ENCODE measurements at regions not wholly inside any gene's neighbourhood (a gene's known extent, or its start where the extent isn't known, plus 50 kb on each side); places are given as distances from the start of the nearest gene placed in this dataset.

DNA sequence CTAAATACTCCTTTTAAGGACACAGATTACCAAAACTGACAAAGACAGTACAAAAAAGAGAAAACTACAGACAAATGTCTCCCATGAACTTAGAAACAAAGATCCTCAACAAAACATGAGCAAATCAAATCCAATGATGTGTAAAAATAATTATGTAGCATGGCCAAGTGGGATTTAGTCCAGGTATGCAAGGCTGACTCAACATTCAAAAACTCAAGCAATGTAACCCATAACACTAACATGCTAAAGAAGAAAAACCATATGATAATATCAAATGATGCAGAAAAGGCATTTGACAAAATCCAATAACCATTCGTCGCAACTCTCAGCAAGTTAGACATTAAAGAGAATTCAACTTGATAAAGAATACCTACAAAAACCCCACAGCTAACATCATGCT, 239.0 kb upstream of the KLHL29 start:
- TF ChIP-seq, protein P1, sequence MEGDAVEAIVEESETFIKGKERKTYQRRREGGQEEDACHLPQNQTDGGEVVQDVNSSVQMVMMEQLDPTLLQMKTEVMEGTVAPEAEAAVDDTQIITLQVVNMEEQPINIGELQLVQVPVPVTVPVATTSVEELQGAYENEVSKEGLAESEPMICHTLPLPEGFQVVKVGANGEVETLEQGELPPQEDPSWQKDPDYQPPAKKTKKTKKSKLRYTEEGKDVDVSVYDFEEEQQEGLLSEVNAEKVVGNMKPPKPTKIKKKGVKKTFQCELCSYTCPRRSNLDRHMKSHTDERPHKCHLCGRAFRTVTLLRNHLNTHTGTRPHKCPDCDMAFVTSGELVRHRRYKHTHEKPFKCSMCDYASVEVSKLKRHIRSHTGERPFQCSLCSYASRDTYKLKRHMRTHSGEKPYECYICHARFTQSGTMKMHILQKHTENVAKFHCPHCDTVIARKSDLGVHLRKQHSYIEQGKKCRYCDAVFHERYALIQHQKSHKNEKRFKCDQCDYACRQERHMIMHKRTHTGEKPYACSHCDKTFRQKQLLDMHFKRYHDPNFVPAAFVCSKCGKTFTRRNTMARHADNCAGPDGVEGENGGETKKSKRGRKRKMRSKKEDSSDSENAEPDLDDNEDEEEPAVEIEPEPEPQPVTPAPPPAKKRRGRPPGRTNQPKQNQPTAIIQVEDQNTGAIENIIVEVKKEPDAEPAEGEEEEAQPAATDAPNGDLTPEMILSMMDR (IDR thresholded peaks at IDR 0.05; ENCODE audit: low read depth, low read length), result no peak
- DNase-seq, result no peak
- Histone ChIP-seq H3K4me1 (no peaks in the 10 kb centered on the region), H3K9me3 (no peaks in the 10 kb centered on the region), H3K27me3 (no peaks in the 10 kb centered on the region), H3K36me3 (no peaks in the 10 kb centered on the region), H3K4me3 (ENCODE audit: low read depth, low read length) (no peak overlapping the region)

DNA sequence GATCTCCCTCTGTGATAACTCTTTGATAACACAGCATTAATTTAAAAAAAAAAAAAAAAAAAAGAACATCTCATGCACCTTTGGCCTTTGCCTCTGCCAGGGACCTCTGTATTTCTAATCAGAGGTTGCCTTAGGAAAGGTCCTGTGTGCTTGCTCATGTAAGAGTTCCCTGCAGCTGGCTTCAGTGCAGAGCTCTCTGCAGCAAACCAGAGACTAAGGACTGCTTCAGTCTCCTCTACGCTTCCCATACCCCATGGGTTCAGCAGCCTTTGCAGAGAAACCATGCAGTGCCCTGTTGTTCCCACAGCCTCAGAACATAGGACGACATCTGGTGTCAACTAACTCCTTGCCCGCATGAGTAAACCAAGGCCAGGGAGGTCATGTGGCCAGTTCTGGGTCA, 236.6 kb upstream of the KLHL29 start:
- no peak for DNase-seq
- TF ChIP-seq, protein P1 (IDR thresholded peaks at IDR 0.05; ENCODE audit: low read depth, low read length), result no peak
- no peaks in the 10 kb centered on the region for H3K4me1 ChIP-seq
- no peaks in the 10 kb centered on the region for H3K9me3 ChIP-seq
- H3K27me3 ChIP-seq, result no peaks in the 10 kb centered on the region
- no peaks in the 10 kb centered on the region for H3K36me3 ChIP-seq
- H3K4me3 ChIP-seq (ENCODE audit: low read depth, low read length), result no peak overlapping the region

DNA sequence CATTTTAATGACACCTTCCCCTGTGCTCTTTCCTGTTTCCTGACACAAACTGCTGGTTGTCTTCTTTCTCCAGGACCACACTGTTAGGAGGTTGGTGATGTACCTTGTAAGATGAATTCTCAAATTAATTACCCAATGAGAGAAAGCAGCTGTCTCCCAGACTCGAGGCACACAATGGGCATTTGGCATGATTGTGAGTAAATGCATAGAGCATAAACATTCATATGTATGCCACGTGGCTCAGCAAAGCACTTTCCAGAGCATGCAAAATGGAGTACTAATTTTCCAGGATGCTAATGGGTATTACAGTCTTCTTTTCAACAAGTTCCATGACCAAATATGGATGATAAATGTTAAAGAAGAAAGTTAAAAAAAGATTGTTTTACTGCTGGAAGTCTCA, 235.2 kb upstream of the KLHL29 start:
- TF ChIP-seq, protein P1 (IDR thresholded peaks at IDR 0.05; ENCODE audit: low read depth, low read length), result no peak
- Histone ChIP-seq H3K36me3 (no peaks in the 10 kb centered on the region), H3K4me3 (ENCODE audit: low read depth, low read length) (no peak overlapping the region), H3K4me1 (no peaks in the 10 kb centered on the region), H3K27me3 (no peaks in the 10 kb centered on the region), H3K9me3 (no peaks in the 10 kb centered on the region)
- no peak for DNase-seq

DNA sequence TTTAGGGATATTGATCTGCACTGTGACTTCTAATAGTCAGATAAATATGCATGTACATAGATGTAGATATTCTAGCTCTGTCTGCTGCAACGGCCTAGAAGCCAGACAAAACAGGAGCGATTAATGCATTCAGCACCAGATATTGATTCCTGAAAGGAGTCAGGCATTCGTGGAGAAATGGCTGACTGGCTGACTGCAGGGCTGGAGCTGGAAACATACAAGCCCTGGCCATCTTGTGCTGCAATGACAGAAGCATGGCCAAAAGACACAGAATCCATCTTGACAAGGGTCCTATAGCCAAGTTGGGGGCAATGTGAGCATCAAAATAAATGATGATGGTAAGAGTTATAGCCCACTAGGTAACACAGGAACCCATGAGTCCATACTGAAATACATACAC, 231.5 kb upstream of the KLHL29 start:
- Histone ChIP-seq H3K9me3 (no peaks in the 10 kb centered on the region), H3K27me3 (no peaks in the 10 kb centered on the region), H3K4me1 (no peaks in the 10 kb centered on the region), H3K36me3 (no peaks in the 10 kb centered on the region), H3K4me3 (ENCODE audit: low read depth, low read length) (no peak overlapping the region)
- TF ChIP-seq, protein P1 (IDR thresholded peaks at IDR 0.05; ENCODE audit: low read depth, low read length), result no peak
- DNase-seq, result no peak

DNA sequence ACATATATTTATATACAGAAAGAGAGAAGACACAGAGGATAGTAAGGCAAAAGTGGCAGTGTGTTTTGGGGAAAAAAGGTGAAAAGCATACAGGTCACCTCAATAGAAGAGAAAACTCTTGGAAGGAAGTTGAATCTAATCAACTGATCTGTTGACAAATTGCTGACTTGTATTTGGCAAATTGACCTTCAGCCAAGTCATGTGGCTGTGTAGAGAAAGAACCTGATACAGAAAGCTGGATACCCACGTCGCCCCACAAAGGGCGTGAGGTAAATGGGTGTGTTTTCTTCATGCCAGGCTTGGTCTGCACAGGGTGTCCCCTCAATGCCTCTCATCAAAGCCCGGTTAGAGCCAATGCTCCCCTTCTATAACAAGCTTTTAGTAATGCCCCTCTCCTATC, 230.0 kb upstream of the KLHL29 start:
- Histone ChIP-seq H3K9me3 (no peaks in the 10 kb centered on the region), H3K36me3 (no peaks in the 10 kb centered on the region), H3K4me3 (ENCODE audit: low read depth, low read length) (no peak overlapping the region), H3K4me1 (no peaks in the 10 kb centered on the region), H3K27me3 (no peaks in the 10 kb centered on the region)
- no peak for DNase-seq
- TF ChIP-seq, protein P1 (IDR thresholded peaks at IDR 0.05; ENCODE audit: low read depth, low read length), result no peak

DNA sequence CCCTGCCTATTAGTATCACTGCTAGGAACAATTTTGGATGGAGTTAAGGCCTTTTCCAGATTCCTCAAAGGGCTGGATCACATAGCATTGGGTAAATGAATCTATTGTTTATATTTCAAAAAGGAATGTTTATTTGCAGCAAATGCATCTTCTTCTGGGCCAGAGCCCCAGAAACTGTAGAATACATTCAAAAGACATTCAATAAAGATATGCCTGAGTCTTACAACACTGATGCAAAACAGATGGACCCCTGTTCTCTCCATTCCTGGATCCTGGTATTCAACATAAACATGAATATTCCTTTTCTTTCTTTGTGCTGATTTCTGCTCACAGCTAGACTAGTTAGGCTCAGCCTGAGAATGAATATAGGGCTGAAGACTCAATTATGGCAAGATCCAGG, 227.2 kb upstream of the KLHL29 start:
- no peak for DNase-seq
- no peaks in the 10 kb centered on the region for H3K27me3 ChIP-seq

More for the DNA sequence above, 227.2 kb upstream of the KLHL29 start:
- Histone ChIP-seq H3K4me3 (ENCODE audit: low read depth, low read length) (no peak overlapping the region), H3K4me1 (no peaks in the 10 kb centered on the region), H3K9me3 (no peaks in the 10 kb centered on the region), H3K36me3 (no peaks in the 10 kb centered on the region)
- TF ChIP-seq, protein P1 (IDR thresholded peaks at IDR 0.05; ENCODE audit: low read depth, low read length), result no peak

All from BE2C (cell line).